Effector memory CD8-positive, alpha-beta T cell (primary cell): ENCODE measurements at regions not wholly inside any gene's neighbourhood (a gene's known extent, or its start where the extent isn't known, plus 50 kb on each side); places are given as distances from the start of the nearest gene placed in this dataset.
"Not testable (repeated sequence)": the region's sequence is repeated elsewhere in the genome, so short reads cannot be mapped to it uniquely, and the experiment has no call there.

Source experiments
- ATAC-seq: fragments of 150-1000 bp; cut with Tn5 transposase; replicated peaks from 2 replicates; pipeline ENCODE4 v1.10.0; 2021; ENCODE audit warnings: mild to moderate bottlenecking, moderate library complexity
- DNase-seq, 3 experiments: peaks; one replicate each; pipeline ENCODE4 v3.0.0; 2021
- H3K27ac Mint-ChIP-seq, 2 donors: one replicate each; pipeline ENCODE4 v1.8.0; 2022; ENCODE audit warnings: mild to moderate bottlenecking in 2 of 2, mixed read lengths in 2 of 2, moderate library complexity in 2 of 2
- H3K27me3 Mint-ChIP-seq, 2 donors: one replicate each; pipeline ENCODE4 v1.8.0; 2022; ENCODE audit warnings: mixed read lengths in 2 of 2
- H3K36me3 Mint-ChIP-seq: one replicate; pipeline ENCODE4 v1.8.0; 2022; ENCODE audit warnings: mild to moderate bottlenecking, moderate library complexity, mixed read lengths; ENCODE audit not compliant: insufficient read depth
- H3K4me1 Mint-ChIP-seq, 2 donors: one replicate each; pipeline ENCODE4 v1.8.0; 2022; ENCODE audit warnings: low read depth in 2 of 2, mixed read lengths in 2 of 2
- H3K4me3 Mint-ChIP-seq, 2 donors: one replicate each; pipeline ENCODE4 v1.8.0; 2022; ENCODE audit warnings: mild to moderate bottlenecking in 2 of 2, mixed read lengths in 2 of 2, moderate library complexity in 2 of 2
- H3K9me3 Mint-ChIP-seq, 2 donors: one replicate each; pipeline ENCODE4 v1.8.0; 2022; ENCODE audit warnings: mixed read lengths in 2 of 2

GRCh38 chr6:160871320-160871719 is 120.2 kb upstream of the MAP3K4 start:
- DNase-seq, result no peak
- no peaks in the 10 kb centered on the region for H3K9me3 Mint-ChIP-seq
- ATAC-seq, result no peak

GRCh38 chr6:160881148-160881808 is 110.3 kb upstream of the MAP3K4 start:
- no peaks in the 10 kb centered on the region for H3K9me3 Mint-ChIP-seq
- H3K27me3 Mint-ChIP-seq, result peaks cover 15 to 26% of the 10 kb centered on the region in 2 donors
- ATAC-seq (no peak), DNase-seq (no peak)
- no peak overlapping the region for H3K27ac Mint-ChIP-seq
- H3K4me1 Mint-ChIP-seq, result no peaks in the 10 kb centered on the region
- H3K4me3 Mint-ChIP-seq, result no peak overlapping the region
- H3K36me3 Mint-ChIP-seq, result peaks cover 3% of the 10 kb centered on the region

More at GRCh38 chr6:160871320-160871719, 120.2 kb upstream of the MAP3K4 start:
- no peaks in the 10 kb centered on the region for H3K4me1 Mint-ChIP-seq
- peaks cover 19 to 27% of the 10 kb centered on the region in 2 donors for H3K27me3 Mint-ChIP-seq
- no peak overlapping the region for H3K4me3 Mint-ChIP-seq
- no peak overlapping the region for H3K27ac Mint-ChIP-seq
- H3K36me3 Mint-ChIP-seq, result no peaks in the 10 kb centered on the region

GRCh38 chr6:160882006-160882405 is 109.6 kb upstream of the MAP3K4 start:
- no peaks in the 10 kb centered on the region for H3K36me3 Mint-ChIP-seq
- H3K27ac Mint-ChIP-seq, result no peak overlapping the region
- no peaks in the 10 kb centered on the region for H3K4me1 Mint-ChIP-seq
- H3K9me3 Mint-ChIP-seq, result no peaks in the 10 kb centered on the region
- no peak overlapping the region for H3K4me3 Mint-ChIP-seq
- ATAC-seq (no peak), DNase-seq (no peak)
- H3K27me3 Mint-ChIP-seq, result peaks cover 7 to 26% of the 10 kb centered on the region in 2 donors

- no peaks in the 10 kb centered on the region for H3K36me3 Mint-ChIP-seq
Measured at GRCh38 chr6:160882791-160883279, 108.7 kb upstream of the MAP3K4 start.

GRCh38 chr6:160883560-160883959 is 108.0 kb upstream of the MAP3K4 start:
- H3K27me3 Mint-ChIP-seq, result peaks cover 7 to 20% of the 10 kb centered on the region in 2 donors
- H3K4me1 Mint-ChIP-seq, result no peaks in the 10 kb centered on the region
- no peaks in the 10 kb centered on the region for H3K9me3 Mint-ChIP-seq
- no peak overlapping the region for H3K4me3 Mint-ChIP-seq
- DNase-seq (no peak), ATAC-seq (no peak)
- H3K27ac Mint-ChIP-seq, result no peak overlapping the region
- H3K36me3 Mint-ChIP-seq, result no peaks in the 10 kb centered on the region

More at GRCh38 chr6:160882791-160883279, 108.7 kb upstream of the MAP3K4 start:
- DNase-seq (no peak), ATAC-seq (no peak)
- H3K4me1 Mint-ChIP-seq, result no peaks in the 10 kb centered on the region
- H3K9me3 Mint-ChIP-seq, result no peaks in the 10 kb centered on the region
- no peak overlapping the region for H3K27ac Mint-ChIP-seq
- H3K27me3 Mint-ChIP-seq, result peaks cover 7 to 26% of the 10 kb centered on the region in 2 donors
- no peak overlapping the region for H3K4me3 Mint-ChIP-seq

GRCh38 chr6:160883999-160884398 is 107.6 kb upstream of the MAP3K4 start:
- Mint-ChIP-seq H3K36me3 (no peaks in the 10 kb centered on the region), H3K9me3 (no peaks in the 10 kb centered on the region), H3K27ac (no peak overlapping the region), H3K27me3 (peaks cover 7 to 20% of the 10 kb centered on the region in 2 donors), H3K4me1 (no peaks in the 10 kb centered on the region), H3K4me3 (no peak overlapping the region)
- ATAC-seq (no peak), DNase-seq (no peak)

GRCh38 chr6:160889148-160889547 is 102.4 kb upstream of the MAP3K4 start:
- not testable (repeated sequence) for H3K36me3 Mint-ChIP-seq, H3K4me3 Mint-ChIP-seq, H3K27ac Mint-ChIP-seq, DNase-seq, H3K9me3 Mint-ChIP-seq, H3K4me1 Mint-ChIP-seq, ATAC-seq
- H3K27me3 Mint-ChIP-seq, result peaks cover 22 to 30% of the 10 kb centered on the region in 2 donors

GRCh38 chr6:160891690-160892089 is 99.9 kb upstream of the MAP3K4 start:
- Mint-ChIP-seq H3K4me1 (no peaks in the 10 kb centered on the region), H3K27ac (no peak overlapping the region), H3K36me3 (no peaks in the 10 kb centered on the region), H3K27me3 (peaks cover 23 to 28% of the 10 kb centered on the region in 2 donors), H3K9me3 (no peaks in the 10 kb centered on the region), H3K4me3 (no peak overlapping the region)
- ATAC-seq (no peak), DNase-seq (no peak)

- Mint-ChIP-seq H3K9me3 (no peaks in the 10 kb centered on the region), H3K36me3 (no peaks in the 10 kb centered on the region), H3K4me1 (no peaks in the 10 kb centered on the region), H3K27ac (no peak overlapping the region), H3K27me3 (peaks cover 23 to 28% of the 10 kb centered on the region in 2 donors), H3K4me3 (no peak overlapping the region)
- no peak for ATAC-seq
- no peak for DNase-seq
Measured at GRCh38 chr6:160895562-160895961, 96.0 kb upstream of the MAP3K4 start.

- no peak overlapping the region for H3K4me3 Mint-ChIP-seq
- no peaks in the 10 kb centered on the region for H3K36me3 Mint-ChIP-seq
- DNase-seq (no peak), ATAC-seq (no peak)
- no peaks in the 10 kb centered on the region for H3K4me1 Mint-ChIP-seq
- peaks cover 35 to 44% of the 10 kb centered on the region in 2 donors for H3K27me3 Mint-ChIP-seq
- peaks cover 0 to 2% of the 10 kb centered on the region in 2 donors for H3K9me3 Mint-ChIP-seq
- H3K27ac Mint-ChIP-seq, result no peak overlapping the region
Measured at GRCh38 chr6:160899671-160900430, 91.7 kb upstream of the MAP3K4 start.

- no peak for DNase-seq
- no peak for ATAC-seq
- H3K27me3 Mint-ChIP-seq, result peaks cover 29 to 48% of the 10 kb centered on the region in 2 donors
- no peak overlapping the region for H3K27ac Mint-ChIP-seq
- no peaks in the 10 kb centered on the region for H3K36me3 Mint-ChIP-seq
- no peak overlapping the region for H3K4me3 Mint-ChIP-seq
- H3K9me3 Mint-ChIP-seq, result peaks cover 0 to 2% of the 10 kb centered on the region in 2 donors
- H3K4me1 Mint-ChIP-seq, result no peaks in the 10 kb centered on the region
Measured at GRCh38 chr6:160911949-160912348, 79.6 kb upstream of the MAP3K4 start.

GRCh38 chr6:160912411-160912810 is 79.2 kb upstream of the MAP3K4 start:
- no peak for ATAC-seq
- H3K27ac Mint-ChIP-seq, result no peak overlapping the region
- no peaks in the 10 kb centered on the region for H3K9me3 Mint-ChIP-seq
- H3K4me1 Mint-ChIP-seq, result no peaks in the 10 kb centered on the region
- peaks cover 26 to 46% of the 10 kb centered on the region in 2 donors for H3K27me3 Mint-ChIP-seq
- H3K4me3 Mint-ChIP-seq, result no peak overlapping the region
- no peak for DNase-seq
- H3K36me3 Mint-ChIP-seq, result no peaks in the 10 kb centered on the region

GRCh38 chr6:160917572-160917971 is 74.0 kb upstream of the MAP3K4 start:
- Mint-ChIP-seq H3K4me1 (no peaks in the 10 kb centered on the region), H3K4me3 (no peak overlapping the region), H3K27me3 (peaks cover 29% of the 10 kb centered on the region in 2 donors), H3K36me3 (no peaks in the 10 kb centered on the region), H3K9me3 (no peaks in the 10 kb centered on the region), H3K27ac (no peak overlapping the region)
- DNase-seq, result no peak
- ATAC-seq, result no peak
